LHCN-M2 (cell line): ENCODE measurements at regions not wholly inside any gene's neighbourhood (a gene's known extent, or its start where the extent isn't known, plus 50 kb on each side); places are given as distances from the start of the nearest gene placed in this dataset.
"Not testable (repeated sequence)": the region's sequence is repeated elsewhere in the genome, so short reads cannot be mapped to it uniquely, and the experiment has no call there.

ENCODE experiments used
- DNase-seq: peaks from one replicate; pipeline ENCODE4 v3.0.0-alpha.2; 2012; ENCODE audit warnings: low read depth

DNA sequence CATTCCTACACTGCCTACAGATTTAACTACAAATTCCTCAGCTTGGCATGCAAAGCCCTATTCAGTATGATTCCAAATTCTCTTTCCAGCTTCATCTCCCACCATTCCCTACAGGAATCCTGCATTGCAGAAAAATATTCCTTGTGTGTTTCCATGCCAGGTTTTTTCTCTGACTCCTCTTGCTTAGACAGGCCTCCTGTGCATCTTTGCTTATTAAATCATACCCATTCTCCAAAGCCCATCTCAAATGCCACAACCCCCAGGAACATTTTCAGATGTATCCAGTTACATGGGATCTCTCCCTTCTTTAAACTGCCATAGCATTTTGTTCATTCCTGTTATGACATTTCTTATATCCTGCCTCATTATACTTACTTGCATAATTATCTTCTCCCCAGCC, 106.4 kb upstream of the GRIA3 start:
- no peak for DNase-seq

- DNase-seq = no peak
Measured at GRCh38 chrX:123080065-123080464, 104.0 kb upstream of the GRIA3 start.

DNA sequence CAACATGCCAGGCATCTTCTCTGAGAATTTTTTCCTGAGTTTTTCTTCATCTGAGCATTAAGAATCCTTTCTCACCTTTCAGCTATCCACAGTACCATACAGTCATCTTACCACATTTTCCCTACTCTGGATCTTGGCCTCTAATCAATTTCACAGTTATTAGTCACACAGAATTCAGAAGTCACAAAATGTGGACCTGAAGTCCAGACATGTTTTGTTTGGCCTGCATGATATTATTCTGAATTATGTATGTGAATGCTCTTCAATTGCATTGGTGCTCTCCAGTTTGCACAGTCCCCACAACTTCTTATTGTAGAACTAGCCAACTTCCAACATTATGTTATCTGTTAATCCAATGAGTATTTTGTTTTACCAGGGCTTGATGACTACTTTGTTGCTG, 102.3 kb upstream of the GRIA3 start:
- DNase-seq = no peak

DNA sequence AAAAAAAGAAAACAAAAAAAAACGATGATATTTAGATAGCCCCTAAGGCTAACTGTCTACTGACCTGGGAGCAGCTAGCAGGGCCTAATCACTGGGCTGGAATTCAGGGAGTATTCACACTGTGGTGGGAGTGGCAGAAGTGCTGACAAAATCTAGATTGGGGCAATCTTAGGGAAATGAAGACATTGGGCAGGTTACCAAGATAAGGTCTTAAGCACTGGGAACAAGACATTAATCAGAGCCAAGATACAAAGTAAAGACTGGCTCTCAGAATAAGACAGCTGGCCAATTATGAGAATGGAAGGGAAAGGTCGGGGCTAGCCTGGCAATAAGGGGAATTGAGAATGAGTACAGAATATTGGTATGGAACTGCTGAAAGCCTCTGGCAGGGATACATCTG, 100.2 kb upstream of the GRIA3 start:
- DNase-seq = no peak

- no peak for DNase-seq
Measured at GRCh38 chrX:123084797-123085196, 99.3 kb upstream of the GRIA3 start.

- no peak for DNase-seq
Measured at GRCh38 chrX:123085311-123085940, 98.7 kb upstream of the GRIA3 start.

DNA sequence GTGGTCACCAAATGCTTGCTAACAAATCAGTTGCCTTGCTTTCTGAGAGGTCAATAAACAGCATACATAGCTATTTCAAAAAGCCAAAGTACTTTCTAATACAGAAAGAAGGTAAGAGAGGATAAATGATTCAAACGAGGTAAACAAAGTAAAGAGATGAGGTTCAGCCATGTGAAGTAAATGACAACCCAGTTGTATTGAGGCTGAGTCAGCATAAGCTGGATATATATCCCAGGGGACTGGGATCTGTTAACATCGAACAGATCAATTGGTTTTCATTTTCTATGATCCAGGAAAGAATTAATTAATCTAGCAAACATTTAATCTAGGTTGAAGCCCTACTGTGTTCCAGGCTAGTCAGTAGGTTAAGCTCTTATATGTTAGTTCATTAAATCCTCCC, 97.3 kb upstream of the GRIA3 start:
- no peak for DNase-seq

- DNase-seq = no peak
Measured at GRCh38 chrX:123087326-123087725, 96.8 kb upstream of the GRIA3 start.

DNA sequence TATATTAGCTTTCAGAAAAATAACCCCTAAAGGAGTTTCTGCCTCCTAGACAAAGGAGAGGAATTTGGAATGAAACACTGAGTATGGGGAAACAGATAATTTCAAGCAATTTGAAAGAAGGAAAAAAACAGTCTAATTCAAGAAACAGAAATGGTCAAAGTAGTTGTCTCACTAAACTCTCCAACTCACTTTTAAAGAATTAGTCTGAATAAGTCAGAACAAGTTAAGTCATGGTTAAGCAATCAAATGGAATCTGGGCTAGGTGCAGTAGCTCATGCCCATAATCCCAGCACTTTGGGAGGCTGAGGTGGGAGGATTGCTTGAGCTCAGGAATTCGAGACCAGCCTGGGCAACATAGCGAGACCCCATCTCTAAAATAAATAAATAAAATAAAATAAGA, 95.7 kb upstream of the GRIA3 start:
- DNase-seq = no peak

- DNase-seq = no peak
Measured at GRCh38 chrX:123088930-123089329, 95.1 kb upstream of the GRIA3 start.

DNA sequence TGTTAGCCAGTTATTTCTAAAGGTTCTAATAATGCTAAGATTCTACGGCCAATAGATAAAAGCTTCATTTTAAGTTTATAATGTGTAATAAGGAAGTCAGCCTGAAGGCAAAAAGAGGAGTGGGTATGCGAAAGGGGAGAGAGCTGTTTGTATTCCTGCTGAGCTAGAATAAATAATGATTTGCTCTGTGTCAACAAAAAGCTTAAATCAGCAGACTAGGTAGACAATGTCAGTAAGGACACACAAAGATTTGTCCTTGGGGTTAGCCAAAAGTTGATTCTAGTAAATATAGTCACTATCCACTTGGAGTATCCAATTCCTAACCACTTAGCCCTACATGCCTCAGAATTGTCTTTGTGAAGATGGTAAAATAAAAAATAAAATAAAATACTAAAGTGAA, 90.3 kb upstream of the GRIA3 start:
- DNase-seq = no peak

- DNase-seq = no peak
Measured at GRCh38 chrX:123108513-123109427, 75.3 kb upstream of the GRIA3 start.

GRCh38 chrX:123121241-123121640, 62.8 kb upstream of the GRIA3 start:
- no peak for DNase-seq

DNA sequence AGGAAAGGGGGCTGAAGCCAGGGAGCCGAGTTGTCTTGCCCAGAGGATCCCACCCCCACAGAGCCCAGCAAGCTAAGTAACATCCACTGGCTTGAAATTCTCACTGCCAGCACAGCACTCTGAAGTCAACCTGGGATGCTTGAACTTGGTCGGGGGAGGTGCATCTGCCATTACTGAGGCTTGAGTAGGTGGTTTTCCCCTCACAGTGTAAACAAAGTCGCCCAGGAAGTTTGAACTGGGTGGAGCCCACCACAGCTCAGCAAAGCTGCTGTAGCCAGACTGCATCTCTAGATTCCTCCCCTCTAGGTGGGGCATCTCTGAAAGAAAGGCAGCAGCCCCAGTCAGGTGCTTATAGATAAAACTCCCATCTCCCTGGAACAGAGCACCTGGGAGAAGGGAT, 54.3 kb upstream of the GRIA3 start:
- DNase-seq = not testable (repeated sequence)
